SU-DHL-6 (cell line): ENCODE measurements at regions not wholly inside any gene's neighbourhood (a gene's known extent, or its start where the extent isn't known, plus 50 kb on each side); places are given as distances from the start of the nearest gene placed in this dataset.
"Not testable (repeated sequence)": the region's sequence is repeated elsewhere in the genome, so short reads cannot be mapped to it uniquely, and the experiment has no call there.

Experiments
- H2AFZ ChIP-seq: fragments of 200-600 bp; sonication (generic); 2 replicates; pipeline ENCODE4 v1.6.1; 2014; ENCODE audit warnings: low read depth, mild to moderate bottlenecking, moderate library complexity, mixed read lengths, antibody characterized with exemption, low read length; ENCODE audit not compliant: severe bottlenecking
- H3F3A ChIP-seq: fragments of 200-600 bp; shearing (Covaris generic); 2 replicates; pipeline ENCODE4 v1.6.0; 2016; ENCODE audit warnings: antibody characterized with exemption, mild to moderate bottlenecking; ENCODE audit not compliant: insufficient read depth
- H3K27ac ChIP-seq: fragments of 200-600 bp; sonication (generic); 2 replicates; pipeline ENCODE4 v1.5.1; 2016; ENCODE audit warnings: low read depth, mild to moderate bottlenecking, low read length, moderate library complexity, mixed read lengths
- H3K27me3 ChIP-seq: fragments of 200-600 bp; sonication (generic), shearing (Covaris generic); 2 replicates; pipeline ENCODE4 v1.6.0; 2014; ENCODE audit warnings: mild to moderate bottlenecking, low read length
- H3K36me3 ChIP-seq: fragments of 200-600 bp; sonication (generic); 2 replicates; pipeline ENCODE4 v1.6.1; 2014; ENCODE audit warnings: mild to moderate bottlenecking, low read length, mixed read lengths
- H3K4me2 ChIP-seq: fragments of 300-600, 200-600 bp; shearing (Covaris generic), sonication (generic); 2 replicates; pipeline ENCODE4 v1.6.0; 2014; ENCODE audit warnings: low read length, low read depth, mild to moderate bottlenecking; ENCODE audit not compliant: poor library complexity, severe bottlenecking
- H3K4me3 ChIP-seq: fragments of 200-600 bp; sonication (generic); 2 replicates; pipeline ENCODE4 v1.5.1; 2014; ENCODE audit warnings: antibody characterized with exemption, low read length, mild to moderate bottlenecking, mixed read lengths; ENCODE audit not compliant: insufficient read depth, poor library complexity, severe bottlenecking
- H3K79me2 ChIP-seq: fragments of 200-600 bp; sonication (generic); 2 replicates; pipeline ENCODE4 v1.6.1; 2014; ENCODE audit warnings: mild to moderate bottlenecking, low read length, moderate library complexity; ENCODE audit not compliant: insufficient read depth
- H3K9ac ChIP-seq: fragments of 200-600 bp; sonication (generic); 2 replicates; pipeline ENCODE4 v1.7.0; 2014; ENCODE audit warnings: mild to moderate bottlenecking, low read length
- H3K9me2 ChIP-seq: fragments of 200-600 bp; sonication (generic); replicated peaks from 2 replicates; pipeline ENCODE4 v1.6.1; 2014; ENCODE audit warnings: low read length; ENCODE audit not compliant: insufficient read depth
- H3K9me3 ChIP-seq: fragments of 200-600 bp; sonication (generic); 2 replicates; pipeline ENCODE4 v1.6.1; 2014; ENCODE audit warnings: low read length, mixed read lengths; ENCODE audit not compliant: insufficient read depth
- H4K20me1 ChIP-seq: fragments of 200-600 bp; sonication (generic); 2 replicates; pipeline ENCODE4 v1.6.1; 2014; ENCODE audit warnings: low read depth, mild to moderate bottlenecking, antibody characterized with exemption, low read length, moderate library complexity, mixed read lengths
- CTCF ChIP-seq: fragments of 200-600 bp; sonication (generic); IDR thresholded peaks from one replicate; pipeline ENCODE4 v1.5.1; 2017; ENCODE audit warnings: antibody characterized with exemption, mild to moderate bottlenecking, low read length, moderate library complexity; ENCODE audit not compliant: insufficient read depth, poor library complexity, severe bottlenecking
- EZH2phosphoT487 ChIP-seq: fragments of 200-600 bp; sonication (generic), shearing (Covaris generic); conservative IDR thresholded peaks from 2 replicates; pipeline ENCODE4 v1.6.1; 2018; ENCODE audit warnings: mild to moderate bottlenecking, antibody characterized with exemption, low read length, moderate library complexity, mixed read lengths

GRCh38 chr13:43964698-43965458 lies 85.2 kb downstream of the LACC1 start:
- H3K27ac ChIP-seq: no peak overlapping the region
- no peak overlapping the region for H3K4me2 ChIP-seq
- no peaks in the 10 kb centered on the region for H3K27me3 ChIP-seq
- no peak overlapping the region for H2AFZ ChIP-seq
- no peaks in the 10 kb centered on the region for H3K79me2 ChIP-seq
- no peaks in the 10 kb centered on the region for H4K20me1 ChIP-seq
- no peak overlapping the region for H3K4me3 ChIP-seq
- TF ChIP-seq CTCF (no peak), EZH2phosphoT487 (no peak)
- no peak overlapping the region for H3K9ac ChIP-seq
- no peaks in the 10 kb centered on the region for H3K9me3 ChIP-seq
- no peaks in the 10 kb centered on the region for H3K36me3 ChIP-seq
- H3K9me2 ChIP-seq: no peaks in the 10 kb centered on the region
- H3F3A ChIP-seq: no peaks in the 10 kb centered on the region

- Histone ChIP-seq H4K20me1 (no peaks in the 10 kb centered on the region), H3F3A (no peaks in the 10 kb centered on the region), H3K9me3 (no peaks in the 10 kb centered on the region), H3K79me2 (no peaks in the 10 kb centered on the region), H3K9me2 (no peaks in the 10 kb centered on the region), H3K9ac (no peak overlapping the region), H3K4me3 (no peak overlapping the region), H3K36me3 (no peaks in the 10 kb centered on the region), H3K27ac (no peak overlapping the region), H2AFZ (no peak overlapping the region), H3K4me2 (no peak overlapping the region), H3K27me3 (no peaks in the 10 kb centered on the region)
- TF ChIP-seq CTCF (no peak), EZH2phosphoT487 (no peak)
Observed at GRCh38 chr13:43965459-43965845, 85.7 kb downstream of the LACC1 start.

DNA sequence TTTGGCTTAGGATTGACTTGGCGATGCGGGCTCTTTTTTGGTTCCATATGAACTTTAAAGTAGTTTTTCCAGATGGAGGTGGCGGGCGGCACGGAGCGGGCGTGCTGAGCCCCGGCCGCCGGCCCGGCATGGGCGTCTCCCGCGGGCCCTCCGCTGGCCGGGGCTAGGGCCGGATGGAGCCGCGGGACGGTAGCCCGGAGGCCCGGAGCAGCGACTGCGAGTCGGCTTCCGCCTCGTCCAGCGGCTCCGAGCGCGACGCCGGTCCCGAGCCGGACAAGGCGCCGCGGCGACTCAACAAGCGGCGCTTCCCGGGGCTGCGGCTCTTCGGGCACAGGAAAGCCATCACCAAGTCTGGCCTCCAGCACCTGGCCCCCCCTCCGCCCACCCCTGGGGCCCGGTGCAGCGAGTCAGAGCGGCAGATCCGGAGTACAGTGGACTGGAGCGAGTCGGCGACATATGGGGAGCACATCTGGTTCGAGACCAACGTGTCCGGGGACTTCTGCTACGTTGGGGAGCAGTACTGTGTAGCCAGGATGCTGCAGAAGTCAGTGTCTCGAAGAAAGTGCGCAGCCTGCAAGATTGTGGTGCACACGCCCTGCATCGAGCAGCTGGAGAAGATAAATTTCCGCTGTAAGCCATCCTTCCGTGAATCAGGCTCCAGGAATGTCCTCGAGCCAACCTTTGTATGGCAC lies 88.7 kb downstream of the LACC1 start:
- H3K4me2 ChIP-seq, H3K9ac ChIP-seq, H4K20me1 ChIP-seq, H3K27ac ChIP-seq, H3K36me3 ChIP-seq, H3K9me3 ChIP-seq, H3K79me2 ChIP-seq, H2AFZ ChIP-seq, H3K9me2 ChIP-seq, H3F3A ChIP-seq, H3K27me3 ChIP-seq, H3K4me3 ChIP-seq: not testable (repeated sequence)

DNA sequence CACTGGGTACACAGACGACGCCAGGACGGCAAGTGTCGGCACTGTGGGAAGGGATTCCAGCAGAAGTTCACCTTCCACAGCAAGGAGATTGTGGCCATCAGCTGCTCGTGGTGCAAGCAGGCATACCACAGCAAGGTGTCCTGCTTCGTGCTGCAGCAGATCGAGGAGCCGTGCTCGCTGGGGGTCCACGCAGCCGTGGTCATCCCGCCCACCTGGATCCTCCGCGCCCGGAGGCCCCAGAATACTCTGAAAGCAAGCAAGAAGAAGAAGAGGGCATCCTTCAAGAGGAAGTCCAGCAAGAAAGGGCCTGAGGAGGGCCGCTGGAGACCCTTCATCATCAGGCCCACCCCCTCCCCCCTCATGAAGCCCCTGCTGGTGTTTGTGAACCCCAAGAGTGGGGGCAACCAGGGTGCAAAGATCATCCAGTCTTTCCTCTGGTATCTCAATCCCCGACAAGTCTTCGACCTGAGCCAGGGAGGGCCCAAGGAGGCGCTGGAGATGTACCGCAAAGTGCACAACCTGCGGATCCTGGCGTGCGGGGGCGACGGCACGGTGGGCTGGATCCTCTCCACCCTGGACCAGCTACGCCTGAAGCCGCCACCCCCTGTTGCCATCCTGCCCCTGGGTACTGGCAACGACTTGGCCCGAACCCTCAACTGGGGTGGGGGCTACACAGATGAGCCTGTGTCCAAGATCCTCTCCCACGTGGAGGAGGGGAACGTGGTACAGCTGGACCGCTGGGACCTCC lies 89.4 kb downstream of the LACC1 start:
- H4K20me1 ChIP-seq, H3K4me3 ChIP-seq, H3F3A ChIP-seq, H3K79me2 ChIP-seq, H3K27me3 ChIP-seq, H3K9me3 ChIP-seq, H2AFZ ChIP-seq, H3K36me3 ChIP-seq, H3K9me2 ChIP-seq, H3K27ac ChIP-seq, H3K9ac ChIP-seq, H3K4me2 ChIP-seq: not testable (repeated sequence)

DNA sequence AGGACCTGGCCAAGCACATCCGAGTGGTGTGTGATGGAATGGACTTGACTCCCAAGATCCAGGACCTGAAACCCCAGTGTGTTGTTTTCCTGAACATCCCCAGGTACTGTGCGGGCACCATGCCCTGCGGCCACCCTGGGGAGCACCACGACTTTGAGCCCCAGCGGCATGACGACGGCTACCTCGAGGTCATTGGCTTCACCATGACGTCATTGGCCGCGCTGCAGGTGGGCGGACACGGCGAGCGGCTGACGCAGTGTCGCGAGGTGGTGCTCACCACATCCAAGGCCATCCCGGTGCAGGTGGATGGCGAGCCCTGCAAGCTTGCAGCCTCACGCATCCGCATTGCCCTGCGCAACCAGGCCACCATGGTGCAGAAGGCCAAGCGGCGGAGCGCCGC lies 90.2 kb downstream of the LACC1 start:
- not testable (repeated sequence) for H3K9ac ChIP-seq, H4K20me1 ChIP-seq, H3K79me2 ChIP-seq, H3K4me2 ChIP-seq, H3K4me3 ChIP-seq, H3K9me2 ChIP-seq, H3K9me3 ChIP-seq, H3K27me3 ChIP-seq, H3F3A ChIP-seq, H3K36me3 ChIP-seq, H2AFZ ChIP-seq, H3K27ac ChIP-seq

DNA sequence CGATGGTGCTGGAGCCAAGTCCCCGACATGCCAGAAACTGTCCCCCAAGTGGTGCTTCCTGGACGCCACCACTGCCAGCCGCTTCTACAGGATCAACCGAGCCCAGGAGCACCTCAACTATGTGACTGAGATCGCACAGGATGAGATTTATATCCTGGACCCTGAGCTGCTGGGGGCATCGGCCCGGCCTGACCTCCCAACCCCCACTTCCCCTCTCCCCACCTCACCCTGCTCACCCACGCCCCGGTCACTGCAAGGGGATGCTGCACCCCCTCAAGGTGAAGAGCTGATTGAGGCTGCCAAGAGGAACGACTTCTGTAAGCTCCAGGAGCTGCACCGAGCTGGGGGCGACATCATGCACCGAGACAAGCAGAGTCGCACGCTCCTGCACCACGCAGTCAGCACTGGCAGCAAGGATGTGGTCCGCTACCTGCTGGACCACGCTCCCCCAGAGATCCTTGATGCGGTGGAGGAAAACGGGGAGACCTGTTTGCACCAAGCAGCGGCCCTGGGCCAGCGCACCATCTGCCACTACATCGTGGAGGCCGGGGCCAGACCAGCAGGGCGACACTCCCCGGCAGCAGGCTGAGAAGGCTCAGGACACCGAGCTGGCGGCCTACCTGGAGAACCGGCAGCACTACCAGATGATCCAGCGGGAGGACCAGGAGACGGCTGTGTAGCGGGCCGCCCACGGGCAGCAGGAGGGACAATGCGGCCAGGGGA lies 91.0 kb downstream of the LACC1 start:
- not testable (repeated sequence) for H4K20me1 ChIP-seq, H2AFZ ChIP-seq, H3K27ac ChIP-seq, H3K9ac ChIP-seq, H3K4me2 ChIP-seq, H3K27me3 ChIP-seq, H3K9me2 ChIP-seq, H3K4me3 ChIP-seq, H3F3A ChIP-seq, H3K79me2 ChIP-seq, H3K9me3 ChIP-seq, H3K36me3 ChIP-seq
